CD1c-positive myeloid dendritic cell (primary cell): ENCODE measurements at regions not wholly inside any gene's neighbourhood (a gene's known extent, or its start where the extent isn't known, plus 50 kb on each side); places are given as distances from the start of the nearest gene placed in this dataset.

ENCODE experiments used
- DNase-seq: peaks from one replicate; pipeline ENCODE4 v3.0.0-alpha.2; 2016; ENCODE audit errors: extremely low spot score

DNA sequence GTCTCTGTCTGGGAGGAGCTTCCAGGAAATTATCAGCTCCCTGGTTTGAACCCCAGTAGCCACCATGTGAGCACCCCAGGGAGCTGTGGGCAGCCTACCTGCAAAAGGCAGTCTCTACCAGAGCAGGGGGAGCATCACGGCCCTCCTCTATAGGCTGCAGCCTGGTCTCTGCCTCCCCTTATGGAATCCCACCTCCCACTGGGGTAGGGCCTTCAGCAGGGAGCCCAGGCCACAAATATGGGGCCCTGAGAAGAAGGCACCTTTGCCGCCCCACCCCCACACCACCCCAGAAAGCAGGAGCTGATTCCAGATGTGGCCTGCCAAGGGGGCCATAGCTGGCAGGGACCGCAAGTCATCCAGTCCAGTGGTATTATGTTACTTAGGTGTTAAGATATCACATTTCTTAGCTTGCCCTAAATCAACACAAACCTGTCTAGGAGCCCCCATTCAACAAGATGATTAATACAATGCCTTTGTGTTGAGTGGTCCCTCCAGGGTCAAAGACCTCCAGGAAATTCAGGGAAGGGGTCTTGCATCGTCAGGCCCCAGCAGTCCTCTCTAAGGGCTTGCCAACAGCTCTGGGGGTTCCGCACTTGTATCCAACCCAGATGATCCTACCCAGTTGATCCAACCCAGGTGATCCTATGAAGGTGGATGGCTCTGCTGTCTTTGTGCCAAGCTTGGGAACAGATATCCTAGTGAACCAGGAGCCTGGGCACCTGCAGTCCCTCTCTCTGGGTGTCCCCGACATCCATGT lies 114.9 kb downstream of the OAT start:
- no peak for DNase-seq

DNA sequence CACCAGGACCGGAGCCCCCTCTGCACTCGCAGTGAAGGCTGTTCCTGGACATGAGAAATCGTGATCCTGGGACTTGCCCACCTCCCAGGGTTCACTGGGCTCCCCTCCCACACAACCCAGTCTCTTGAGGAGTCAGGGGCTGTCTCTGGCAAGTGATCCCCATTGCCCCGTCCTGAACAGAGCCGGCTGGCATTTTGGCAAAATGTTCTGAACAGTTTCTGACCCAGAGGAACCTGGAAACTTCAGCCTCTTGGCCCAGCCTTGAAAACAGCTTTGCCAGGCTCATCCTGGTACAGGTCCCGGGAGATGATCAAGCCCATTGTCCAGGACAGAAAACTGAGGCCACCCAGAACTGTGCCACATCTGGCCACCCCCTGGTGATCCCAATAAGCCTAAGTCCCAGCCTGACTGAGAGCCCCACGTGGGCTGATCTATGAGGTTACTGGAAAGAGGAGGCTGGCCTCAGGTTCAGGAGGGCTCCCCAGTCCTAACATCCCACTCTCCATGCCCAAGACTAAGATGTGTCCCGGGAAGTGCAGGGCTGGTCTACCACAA lies 115.7 kb downstream of the OAT start:
- no peak for DNase-seq

DNA sequence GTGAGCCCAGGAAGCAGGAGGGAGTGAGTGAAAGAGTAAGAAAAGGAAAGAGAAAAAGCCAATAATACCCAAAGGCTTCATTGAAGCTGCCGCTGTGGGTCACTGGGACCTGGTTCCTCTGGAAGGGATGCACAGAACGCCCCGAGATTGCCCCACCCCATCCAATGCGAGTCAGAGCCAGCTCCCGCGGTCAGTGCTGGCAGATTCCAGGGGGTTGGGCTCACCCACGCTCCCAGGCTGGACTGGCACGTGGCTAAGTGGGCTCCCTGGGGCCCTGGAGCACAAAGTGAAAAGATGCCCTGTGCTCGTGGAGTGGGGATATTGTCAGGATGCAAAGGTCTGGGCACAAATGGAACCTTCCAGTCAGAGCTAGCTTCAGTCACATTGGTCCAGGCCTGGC lies 117.0 kb downstream of the OAT start:
- no peak for DNase-seq

DNA sequence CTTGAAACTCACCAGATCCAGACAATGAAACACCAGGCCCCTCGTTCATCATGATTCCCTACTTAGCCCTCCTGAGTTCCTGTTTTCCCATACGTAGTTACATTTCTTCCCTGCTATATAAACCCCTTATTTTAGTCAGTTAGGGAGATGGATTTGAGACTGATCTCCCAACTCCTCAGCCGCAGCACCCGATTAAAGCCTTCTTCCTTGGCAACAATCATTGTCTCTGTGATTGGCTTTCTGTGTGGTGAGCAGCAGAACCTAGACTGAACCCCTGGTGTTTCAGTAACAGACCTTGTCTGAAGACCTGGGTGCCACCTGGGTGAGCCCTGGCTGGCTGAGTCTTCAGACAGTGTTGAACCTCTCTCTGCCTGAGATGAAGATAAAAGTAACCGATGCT lies 118.0 kb downstream of the OAT start:
- DNase-seq = no peak

DNA sequence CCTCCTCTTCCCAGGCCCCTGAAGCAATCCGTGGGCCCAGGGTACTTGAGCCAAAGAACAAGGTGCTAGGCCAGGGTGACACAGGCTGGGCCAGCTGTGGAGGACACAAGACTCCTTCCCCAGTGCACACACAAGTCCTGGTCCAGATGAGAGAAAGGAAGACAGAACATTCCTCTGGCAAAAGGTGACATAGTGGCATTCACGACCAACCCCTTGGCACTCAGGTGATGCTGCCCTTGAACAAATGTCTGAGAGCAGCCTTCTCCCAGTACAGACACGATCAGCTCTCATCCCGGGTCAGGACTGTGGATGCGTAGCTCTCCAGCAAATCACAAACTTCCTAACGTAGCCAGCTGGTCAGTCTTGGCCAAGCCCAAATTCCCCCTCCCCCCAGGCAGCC lies 118.5 kb downstream of the OAT start:
- DNase-seq = no peak

DNA sequence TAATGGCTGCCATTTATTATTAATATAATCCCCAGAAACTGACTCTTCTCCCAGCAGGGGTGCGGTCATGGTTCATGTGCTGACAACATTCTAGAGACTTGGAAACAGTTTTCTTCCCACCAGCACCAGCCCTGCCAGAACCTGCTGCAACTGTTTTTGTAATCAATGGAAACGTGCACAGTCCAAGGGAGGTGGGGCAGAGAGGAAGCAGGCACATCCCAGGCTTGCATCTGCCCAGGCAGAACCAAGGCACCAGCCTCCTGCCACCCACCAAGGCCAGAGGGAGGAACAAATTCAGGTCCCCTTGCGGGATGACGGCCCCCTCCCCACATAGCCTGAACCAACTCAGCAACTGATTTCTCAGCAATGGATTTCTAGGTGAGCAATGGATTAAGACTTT lies 119.0 kb downstream of the OAT start:
- DNase-seq = no peak

DNA sequence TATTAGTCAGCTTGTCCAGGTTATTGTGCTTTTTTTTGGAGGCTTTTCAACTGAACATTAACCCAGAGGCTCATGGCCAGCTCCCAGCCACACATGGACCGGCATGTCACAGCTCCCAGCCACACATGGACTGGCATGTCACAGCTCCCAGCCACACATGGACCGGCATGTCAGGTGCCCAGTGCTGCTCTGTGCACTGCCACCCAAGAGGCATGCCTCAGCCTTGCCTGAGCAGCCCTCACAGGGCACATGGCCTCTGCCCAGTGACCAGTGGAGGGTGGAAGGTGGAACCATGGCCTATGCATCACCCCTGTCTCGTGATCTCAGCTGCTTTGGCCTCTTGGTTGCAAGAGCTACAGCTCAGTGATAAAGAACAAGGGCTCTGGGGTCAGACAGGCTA lies 119.8 kb downstream of the OAT start:
- DNase-seq = no peak

DNA sequence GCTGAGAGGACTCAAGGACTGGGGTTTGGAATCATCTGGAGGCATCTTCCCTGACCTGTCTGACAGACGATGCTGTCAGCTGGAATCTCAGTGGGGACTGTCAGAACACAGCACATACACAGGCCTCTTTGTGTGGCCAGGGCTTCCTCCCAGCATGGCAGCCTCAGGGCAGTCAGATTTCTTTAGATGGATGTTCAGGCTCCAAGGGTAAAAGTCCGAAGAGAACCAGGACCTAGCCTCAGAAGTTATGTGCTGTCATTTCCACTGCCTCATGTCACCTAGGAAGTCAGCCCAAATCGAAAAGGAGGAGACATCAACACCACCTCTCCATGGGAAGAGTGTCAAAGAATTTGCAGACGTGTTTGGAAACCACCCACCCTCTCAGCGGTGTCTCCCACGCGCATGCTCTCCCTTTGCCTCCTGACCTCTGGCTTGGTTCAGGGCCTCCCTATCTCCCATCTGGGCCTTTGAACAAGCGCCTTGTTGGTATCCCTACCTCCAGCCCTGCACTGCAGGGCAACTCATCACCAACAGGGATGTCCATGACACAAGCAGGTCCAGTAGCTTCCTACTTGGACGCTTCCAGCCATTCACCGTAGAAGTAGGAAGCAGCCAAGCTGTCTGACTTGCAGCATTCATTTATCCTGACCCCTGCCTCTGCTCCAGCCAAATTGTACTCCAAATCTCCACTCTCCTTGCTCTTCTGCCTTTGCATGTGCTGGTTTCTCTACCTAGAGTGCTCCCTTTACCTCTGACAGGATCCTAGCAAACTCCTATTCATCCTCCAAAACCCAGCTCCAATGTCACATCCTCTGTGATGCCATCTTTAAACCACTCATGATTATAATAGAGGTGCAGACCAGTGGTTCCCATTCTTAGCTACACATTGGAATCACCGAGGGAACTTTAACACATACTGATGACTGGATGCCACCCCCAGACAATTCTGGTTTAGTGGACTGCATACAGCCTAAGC lies 121.6 kb downstream of the OAT start:
- DNase-seq = no peak

DNA sequence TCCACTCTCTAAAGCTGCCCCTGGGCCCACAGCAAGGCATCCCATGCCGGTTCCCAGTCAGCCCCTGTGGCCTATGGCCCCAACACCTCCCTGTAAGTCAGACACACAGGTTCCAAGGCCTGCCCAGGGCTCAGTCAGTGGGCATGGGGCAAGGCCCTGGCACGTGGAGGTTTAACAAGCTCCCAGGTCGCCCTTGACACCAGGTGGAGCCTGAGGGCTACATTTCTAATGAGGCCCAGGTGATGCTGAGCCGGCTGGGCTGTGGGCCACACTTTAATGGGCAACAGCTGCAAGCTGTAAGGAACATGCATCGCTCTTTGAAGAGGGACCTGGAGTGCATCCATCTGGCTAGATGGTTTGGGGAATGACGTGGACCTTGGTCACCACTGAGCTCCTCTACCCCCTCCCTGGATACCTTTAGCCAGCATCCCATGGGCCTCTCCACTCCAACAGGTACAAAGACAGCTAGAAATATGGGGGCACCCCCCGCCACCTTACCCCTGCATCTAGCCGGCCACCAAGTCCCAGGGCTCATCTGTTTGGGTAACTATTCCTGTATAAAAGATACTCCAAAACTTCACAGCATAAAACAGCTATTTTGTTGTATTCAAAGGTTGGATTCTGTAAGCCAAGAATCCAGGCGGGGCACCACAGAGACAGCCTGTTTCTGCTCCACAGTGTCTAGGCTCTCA lies 122.5 kb downstream of the OAT start:
- DNase-seq = no peak

DNA sequence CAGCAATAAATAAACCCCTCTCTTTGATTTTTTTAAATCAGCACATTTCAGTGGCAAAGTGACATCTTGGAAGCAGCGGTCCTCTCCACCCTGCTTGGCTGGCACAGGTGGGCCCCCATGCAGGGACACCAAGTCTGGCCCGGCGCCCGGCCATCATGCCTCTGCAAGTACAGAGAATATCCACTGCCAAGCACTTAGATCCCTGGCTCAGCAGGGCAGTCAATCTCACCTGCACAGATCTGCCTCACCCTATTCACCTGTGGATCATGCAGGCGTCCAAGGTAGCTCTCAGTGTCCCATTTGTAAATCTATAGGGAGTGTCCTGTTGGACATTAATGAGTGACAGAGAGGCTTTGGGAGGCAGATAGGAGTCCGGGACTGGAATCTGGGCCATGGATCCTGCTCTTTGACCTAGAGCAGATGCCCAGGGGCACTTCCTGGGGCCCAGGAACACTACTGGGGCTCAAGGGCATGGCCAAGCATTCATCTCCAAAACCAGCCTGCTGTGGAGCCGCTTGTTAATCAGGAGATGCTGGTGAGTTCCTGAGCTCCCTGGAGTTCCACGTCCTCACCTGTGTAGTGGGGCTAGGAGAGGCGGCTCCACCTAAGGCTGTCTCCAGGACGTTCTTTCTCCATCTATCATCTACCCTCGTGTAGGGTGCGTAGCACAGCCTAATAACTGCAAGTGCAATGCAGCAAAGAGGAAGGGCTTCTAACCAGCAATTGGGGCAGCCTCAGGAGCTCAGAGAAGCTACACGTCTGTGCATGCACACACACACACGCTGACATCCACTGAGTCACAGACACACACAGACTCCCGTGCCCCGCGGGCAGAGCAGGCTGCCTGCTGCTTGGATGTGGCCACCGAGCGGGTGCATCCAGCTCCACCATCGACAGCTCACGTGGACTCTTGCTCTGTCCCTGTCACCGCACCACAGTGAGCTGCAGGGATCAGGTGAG lies 123.6 kb downstream of the OAT start:
- no peak for DNase-seq

DNA sequence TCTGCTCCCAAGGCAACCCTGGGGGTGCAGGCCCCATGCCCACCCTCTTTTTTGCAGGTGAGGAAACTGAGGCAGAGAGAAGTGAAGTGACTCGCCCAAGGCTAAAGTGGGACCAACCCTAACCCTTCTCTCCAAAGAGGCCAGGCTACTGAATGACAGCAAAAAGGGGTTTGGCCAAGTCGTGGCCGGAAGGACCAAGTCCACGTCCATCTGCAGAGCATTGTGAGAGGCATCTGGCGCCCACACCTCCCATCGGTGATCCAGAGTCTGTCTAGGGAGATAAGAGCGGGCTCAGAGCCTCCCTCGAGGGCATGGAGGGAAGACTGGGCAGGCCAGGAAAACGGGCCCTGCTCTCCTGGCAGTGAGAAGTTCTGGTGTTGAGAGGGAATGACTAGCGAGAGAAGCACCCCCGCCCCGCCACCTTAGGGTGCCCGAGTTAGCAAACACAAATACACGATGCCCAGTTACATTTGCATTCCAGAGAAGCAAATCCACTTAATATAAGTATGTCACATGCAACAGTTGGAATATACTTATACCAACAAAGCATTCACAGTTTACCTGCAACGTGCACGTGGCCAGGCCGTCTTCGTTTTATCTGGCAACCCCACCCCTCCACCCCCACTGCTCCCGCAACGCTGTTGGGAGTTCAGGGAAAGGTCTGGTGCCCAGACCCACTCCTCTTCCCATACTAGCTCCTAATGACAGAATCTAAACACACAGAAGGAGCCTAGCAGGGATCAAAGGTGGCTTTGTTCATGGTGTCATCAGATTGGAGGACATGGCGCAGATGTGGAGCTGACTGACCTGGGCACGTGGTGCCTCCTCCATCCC lies 124.9 kb downstream of the OAT start:
- no peak for DNase-seq

DNA sequence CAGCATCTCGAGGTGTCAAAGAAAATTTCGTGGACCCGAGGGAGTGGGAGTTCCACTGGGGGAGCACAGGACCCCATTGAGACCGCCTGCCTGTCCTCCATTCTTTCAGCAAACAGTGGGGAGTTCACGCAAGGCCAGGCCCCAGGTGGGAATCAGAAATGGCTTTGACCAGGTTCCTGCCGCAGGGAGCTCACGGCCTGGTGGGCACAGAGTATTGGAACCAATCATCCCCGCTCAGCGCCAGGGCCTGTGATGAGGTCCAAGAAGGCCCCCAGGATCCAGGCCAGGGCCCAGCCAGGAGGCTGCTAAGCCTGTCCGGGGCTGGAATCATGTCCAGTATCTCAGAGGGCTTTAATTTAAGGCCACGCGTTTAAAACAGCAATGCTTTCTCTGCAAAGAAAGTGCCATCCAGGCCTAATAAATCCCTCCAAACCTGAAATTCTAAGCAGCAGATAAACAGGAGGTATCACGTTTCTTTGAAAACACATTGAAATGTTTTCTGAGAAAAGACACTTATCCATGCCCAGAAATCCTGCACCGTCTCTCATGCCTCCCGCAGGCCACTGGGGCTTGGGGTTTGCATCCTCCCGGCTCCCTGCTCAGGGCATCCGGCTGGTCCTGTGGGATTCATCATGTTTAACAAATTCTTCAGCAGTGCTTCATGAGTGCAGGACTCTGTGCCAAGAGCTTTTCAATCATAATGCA lies 125.7 kb downstream of the OAT start:
- no peak for DNase-seq

DNA sequence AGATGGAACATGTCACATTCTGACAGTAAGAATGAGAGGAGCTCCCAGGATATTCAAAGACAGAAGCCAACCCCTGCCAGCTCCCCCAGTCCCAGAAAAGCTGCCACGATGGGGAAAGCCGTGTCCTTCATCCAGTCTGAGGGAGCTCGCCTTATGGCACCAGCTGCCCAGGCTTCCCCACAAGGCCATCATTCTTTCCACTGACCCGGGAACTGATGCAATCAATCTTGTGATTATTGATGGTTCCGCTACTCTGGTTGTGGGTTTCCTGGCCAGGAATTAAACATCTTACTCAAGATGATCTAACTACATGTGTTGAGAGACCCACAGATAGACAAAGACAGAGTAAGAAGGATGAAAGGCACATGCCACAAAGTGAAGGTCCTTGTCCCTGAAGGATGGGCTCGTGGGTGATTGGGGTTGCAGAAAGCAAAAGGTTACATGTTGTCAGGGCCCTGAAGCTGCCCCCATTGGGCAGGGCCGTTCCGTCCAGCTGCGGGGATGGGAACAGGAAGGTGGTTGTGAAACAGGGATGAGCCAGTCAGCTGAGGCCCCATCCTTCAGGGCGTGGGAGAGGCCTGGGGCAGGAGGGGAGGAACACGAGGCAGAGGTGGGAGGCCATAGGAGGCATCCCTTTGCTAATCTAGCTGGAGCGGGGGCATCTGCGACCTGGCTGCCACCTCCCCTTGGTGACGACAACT lies 127.6 kb downstream of the OAT start:
- peak; percentile 87 for DNase-seq

DNA sequence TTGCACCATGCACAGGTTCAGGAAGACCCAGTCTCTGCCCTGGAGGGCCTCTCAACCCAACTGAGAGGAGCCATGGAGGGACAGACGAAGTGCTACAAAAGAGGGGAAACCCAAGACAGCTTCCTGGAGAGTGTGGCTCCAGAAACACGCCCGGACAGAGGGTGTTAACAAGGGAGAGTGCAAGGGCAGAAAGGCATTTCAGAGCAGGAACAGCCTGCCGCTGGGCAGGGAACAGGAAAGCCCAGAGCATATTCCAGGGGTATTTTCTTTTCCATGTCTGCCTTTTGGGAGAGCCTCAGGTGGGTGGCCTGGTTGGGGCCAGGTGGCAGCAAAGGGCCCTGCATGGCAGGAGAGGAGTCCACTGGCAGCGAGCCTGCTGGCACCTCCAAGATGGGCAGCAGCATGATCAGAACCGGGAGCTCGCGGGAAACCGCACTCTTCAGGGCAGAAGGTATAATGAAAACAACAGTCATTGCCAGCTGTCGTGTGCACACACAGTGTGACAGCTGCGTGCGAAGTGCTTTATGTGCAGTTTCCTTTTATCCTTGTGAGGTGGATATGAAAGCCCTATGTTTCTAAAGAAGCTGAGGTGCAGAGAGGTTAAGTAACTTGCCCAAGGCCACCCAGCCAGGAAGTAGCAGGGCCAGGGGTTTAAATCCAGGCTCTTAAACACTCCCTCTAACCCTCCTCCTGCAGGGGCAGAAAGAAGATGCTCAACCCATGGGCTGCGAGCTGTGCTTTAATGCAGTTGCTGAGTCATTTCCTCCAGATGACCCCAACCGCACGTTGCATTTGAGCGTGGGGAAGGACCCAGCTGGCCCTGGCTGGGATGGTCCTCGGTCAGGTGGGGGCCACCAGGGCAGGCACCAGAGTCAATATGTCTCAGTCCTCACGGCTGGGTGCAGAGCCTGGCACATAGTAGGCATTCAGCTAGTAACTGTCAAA lies 128.6 kb downstream of the OAT start:
- DNase-seq = peak; percentile 75

DNA sequence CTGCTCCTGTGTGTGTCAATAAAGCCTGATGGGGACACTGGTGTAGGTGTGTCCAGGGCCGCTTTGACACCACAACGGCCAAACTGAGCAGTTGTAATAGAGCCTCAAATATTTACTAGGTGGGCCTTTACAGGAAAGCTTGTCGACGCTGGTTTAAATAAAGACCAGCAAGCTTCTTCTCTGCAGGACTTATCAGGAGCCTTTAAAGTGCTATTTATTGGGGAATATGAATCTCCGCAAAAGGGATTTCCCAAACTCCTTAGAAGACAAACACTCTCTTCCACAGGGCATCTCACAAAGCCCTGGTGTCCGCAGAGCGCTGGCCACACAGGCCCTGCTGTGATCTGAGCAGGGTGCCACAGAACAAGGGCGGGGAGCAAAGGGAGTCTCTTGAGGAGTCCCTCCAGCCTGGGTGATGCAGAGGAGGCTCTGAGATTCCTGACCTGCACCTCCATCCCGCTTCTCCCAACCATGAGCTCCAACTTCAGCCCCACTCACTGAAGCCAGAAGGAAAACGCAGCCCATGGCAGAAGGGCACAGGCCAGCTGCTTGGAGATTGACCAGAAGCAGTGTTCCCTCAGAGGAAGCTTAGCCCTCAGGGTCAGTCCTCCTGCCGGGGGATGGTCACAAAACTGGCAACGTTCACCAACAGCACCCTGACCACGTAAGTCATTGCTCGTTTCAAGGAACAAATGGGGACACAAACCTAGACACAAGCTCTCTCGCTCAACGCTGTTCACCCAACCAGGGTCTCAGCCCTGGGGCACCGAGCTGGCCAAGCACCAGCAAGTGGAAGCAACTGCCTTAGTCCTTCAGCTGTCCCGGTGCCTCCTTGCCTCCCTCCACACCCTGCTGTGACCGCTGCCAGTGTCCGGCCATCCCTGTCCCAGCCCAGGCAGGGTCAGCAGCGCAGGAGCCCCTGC lies 129.5 kb downstream of the OAT start:
- no peak for DNase-seq

DNA sequence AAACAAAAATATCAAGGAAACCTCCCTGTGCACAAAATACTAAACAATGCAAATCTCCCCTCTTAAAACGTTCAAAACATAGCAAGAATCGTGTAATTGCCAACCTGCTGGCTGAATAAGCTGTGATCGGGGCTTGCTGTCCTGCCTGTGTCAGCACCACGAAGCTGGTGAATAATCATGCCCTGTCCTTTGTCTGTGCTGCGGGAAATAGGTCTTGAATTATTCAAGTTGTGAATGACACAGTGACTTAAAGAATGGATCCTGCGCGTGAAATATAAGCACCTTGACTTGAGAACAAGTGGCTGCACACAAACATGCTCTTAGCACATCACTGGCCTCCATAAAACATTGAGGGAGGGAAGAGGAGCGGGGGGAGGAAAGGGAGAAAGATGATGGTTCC lies 130.2 kb downstream of the OAT start:
- DNase-seq = no peak

DNA sequence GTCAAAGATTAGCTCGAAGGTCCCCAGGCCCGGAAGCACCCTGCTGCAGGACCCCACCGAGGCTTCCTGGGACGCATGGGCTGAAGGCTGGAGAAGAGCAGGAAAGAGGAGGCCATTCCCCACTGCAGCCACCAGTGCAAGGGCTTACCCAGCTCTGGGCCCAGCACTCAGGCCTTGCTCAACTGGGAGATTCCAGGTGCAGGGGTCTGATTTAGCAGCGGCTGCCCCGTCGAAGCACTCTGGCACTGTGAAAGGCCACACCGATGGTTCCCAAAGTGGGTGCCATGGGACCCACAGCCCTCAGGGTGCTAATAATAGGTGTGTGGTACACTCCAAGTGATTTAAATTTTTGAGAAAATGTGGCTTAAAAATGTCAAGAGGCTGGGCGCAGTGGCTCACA lies 130.9 kb downstream of the OAT start:
- DNase-seq = no peak
